PC-3 (cell line): ENCODE measurements at regions not wholly inside any gene's neighbourhood (a gene's known extent, or its start where the extent isn't known, plus 50 kb on each side); places are given as distances from the start of the nearest gene placed in this dataset.

Source experiments
- ATAC-seq: fragments of 200-7000 bp; cut with Tn5 transposase; 2 replicates; pipeline ENCODE4 v1.9.1; 2020; ENCODE audit warnings: mild to moderate bottlenecking, moderate library complexity
- BruUV-seq: library from RNA; stranded (reverse); fragments of 400-500 nt; replicated peaks from 2 replicates; lab custom pipeline; 2021; lab: Mats Ljungman, UMichigan
- CTCF ChIA-PET: fragments of 300-600 bp; sonication (Branson Sonifier 250); formaldehyde crosslinking; loops from one replicate; lab custom pipeline; 2022; ENCODE audit warnings: antibody characterized with exemption; lab: Charles Lee
- POLR2A ChIA-PET: fragments of 300-600 bp; sonication (Branson Sonifier 250); formaldehyde crosslinking; loops from one replicate; lab custom pipeline; 2022; ENCODE audit warnings: antibody characterized with exemption; ENCODE audit not compliant: unreplicated experiment; lab: Charles Lee
- DNase-seq: peaks from one replicate; pipeline ENCODE4 v3.0.0-alpha.2; 2015
- H2AFZ ChIP-seq: fragments of 300-600 bp; sonication (generic); 2 replicates; pipeline ENCODE4 v1.6.0; 2016; ENCODE audit warnings: antibody characterized with exemption, low read length
- H3F3A ChIP-seq: fragments of 300-600 bp; sonication (generic); one replicate; pipeline ENCODE4 v1.6.0; 2017; ENCODE audit warnings: antibody characterized with exemption, low read length, control low read depth, mild to moderate bottlenecking; ENCODE audit not compliant: unreplicated experiment
- H3K27ac ChIP-seq: fragments of 300-600 bp; sonication (generic); 2 replicates; pipeline ENCODE4 v1.5.1; 2016; ENCODE audit warnings: mild to moderate bottlenecking, low read length
- H3K27me3 ChIP-seq: fragments of 300-600 bp; sonication (generic); 2 replicates; pipeline ENCODE4 v1.6.1; 2016; ENCODE audit warnings: low read length, mixed read lengths
- H3K36me3 ChIP-seq: fragments of 300-600 bp; sonication (generic); 2 replicates; pipeline ENCODE4 v1.6.1; 2016; ENCODE audit warnings: low read depth, mixed run types, low read length, mixed read lengths
- H3K4me1 ChIP-seq: fragments of 300-600 bp; sonication (generic); 2 replicates; pipeline ENCODE4 v1.5.1; 2016; ENCODE audit warnings: low read length; ENCODE audit not compliant: insufficient read depth
- H3K4me2 ChIP-seq: fragments of 300-600 bp; sonication (generic); 2 replicates; pipeline ENCODE4 v1.6.0; 2016; ENCODE audit warnings: low read length
- H3K4me3 ChIP-seq: fragments of 300-600 bp; sonication (generic); 2 replicates; pipeline ENCODE4 v1.5.1; 2016; ENCODE audit warnings: mild to moderate bottlenecking, low read length, mixed read lengths
- H3K79me2 ChIP-seq: fragments of 300-600 bp; sonication (generic); 2 replicates; pipeline ENCODE4 v1.6.1; 2017; ENCODE audit warnings: low read length, mixed read lengths
- H3K9ac ChIP-seq: fragments of 300-600 bp; sonication (generic); 2 replicates; pipeline ENCODE4 v1.6.0; 2016; ENCODE audit warnings: mild to moderate bottlenecking, low read length
- H3K9me2 ChIP-seq: fragments of 300-600 bp; sonication (generic); replicated peaks from 2 replicates; pipeline ENCODE4 v1.6.1; 2016; ENCODE audit warnings: mixed run types, low read length, mixed read lengths
- H3K9me3 ChIP-seq: fragments of 300-600 bp; sonication (generic); 2 replicates; pipeline ENCODE4 v1.6.1; 2016; ENCODE audit warnings: low read length, mixed read lengths
- H4K20me1 ChIP-seq: fragments of 300-600 bp; sonication (generic); 2 replicates; pipeline ENCODE4 v1.6.1; 2016; ENCODE audit warnings: low read length, mixed read lengths
- EZH2 ChIP-seq: fragments of 300-600 bp; sonication (generic); IDR thresholded peaks from one replicate; pipeline ENCODE4 v1.6.1; 2017; ENCODE audit warnings: antibody characterized with exemption, mild to moderate bottlenecking, low read length; ENCODE audit not compliant: unreplicated experiment
- EZH2phosphoT487 ChIP-seq: fragments of 300-600 bp; sonication (generic); IDR thresholded peaks from 2 replicates; pipeline ENCODE4 v1.6.1; 2018; ENCODE audit warnings: mild to moderate bottlenecking, antibody characterized with exemption, low read length, borderline replicate concordance
- intact Hi-C: fragments of 100-400 bp; cut with micrococcal nuclease; formaldehyde crosslinking; loops from 2 replicates; pipeline ENCODE4 v1.9.0; 2023
- TF ChIP-seq, protein P1 (sequence below): fragments of 300-600 bp; sonication (generic); conservative IDR thresholded peaks from 2 replicates; pipeline ENCODE4 v1.5.1; 2017; ENCODE audit warnings: antibody characterized with exemption, low read depth, mild to moderate bottlenecking, low read length

DNA sequence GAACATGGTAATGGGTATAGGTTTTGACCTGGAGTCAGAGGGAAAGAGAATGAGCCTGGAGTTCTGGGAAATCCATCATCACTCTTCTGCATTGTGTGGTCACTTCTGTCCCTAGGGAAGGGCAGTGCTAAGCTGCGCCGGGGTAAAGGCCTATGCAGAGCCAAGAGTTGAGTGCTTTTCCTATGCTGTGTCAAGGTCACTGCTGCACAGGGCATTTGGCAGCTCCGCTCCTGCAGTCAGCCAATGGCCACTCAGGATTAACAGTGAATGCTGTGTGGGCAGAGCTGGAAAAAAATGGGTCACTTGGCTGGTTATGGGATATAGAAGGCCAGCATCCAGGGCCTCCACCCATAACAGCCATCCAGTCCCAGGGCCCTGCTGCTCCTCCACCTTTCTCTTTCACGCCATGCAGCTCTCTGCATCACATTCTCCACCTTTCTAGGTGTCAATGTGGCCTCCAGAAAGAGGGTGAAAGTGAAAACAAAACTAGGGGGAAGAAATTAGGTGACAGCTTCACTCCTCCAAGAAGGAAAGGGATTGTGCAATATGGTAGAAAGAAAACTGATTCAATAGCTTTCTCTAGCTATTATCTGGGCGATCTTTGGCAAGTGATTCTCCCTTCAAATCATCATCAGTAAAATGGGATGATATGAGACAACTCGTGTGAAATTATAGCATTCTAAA lies 279.3 kb upstream of the ANKRD55 start:
- ChIA-PET POLR2A (no interaction called here), CTCF (interaction anchor here (0.7 kb wide), 1 partner anchor 36 kb away, joined by 3 read pairs; no protein-coding TSS in a partner anchor)
- Histone ChIP-seq H3K4me1 (no peaks in the 10 kb centered on the region), H3K27ac (no peak overlapping the region), H3K9ac (no peak overlapping the region), H3K36me3 (no peaks in the 10 kb centered on the region), H4K20me1 (no peaks in the 10 kb centered on the region), H3K9me2 (no peaks in the 10 kb centered on the region), H3K4me2 (no peak overlapping the region), H3F3A (no peaks in the 10 kb centered on the region), H3K27me3 (no peaks in the 10 kb centered on the region), H3K79me2 (no peaks in the 10 kb centered on the region), H3K4me3 (no peak overlapping the region), H3K9me3 (no peaks in the 10 kb centered on the region), H2AFZ (no peak overlapping the region)
- TF ChIP-seq EZH2 = no peak
- no peak for TF ChIP-seq EZH2phosphoT487
- TF ChIP-seq, protein P1, sequence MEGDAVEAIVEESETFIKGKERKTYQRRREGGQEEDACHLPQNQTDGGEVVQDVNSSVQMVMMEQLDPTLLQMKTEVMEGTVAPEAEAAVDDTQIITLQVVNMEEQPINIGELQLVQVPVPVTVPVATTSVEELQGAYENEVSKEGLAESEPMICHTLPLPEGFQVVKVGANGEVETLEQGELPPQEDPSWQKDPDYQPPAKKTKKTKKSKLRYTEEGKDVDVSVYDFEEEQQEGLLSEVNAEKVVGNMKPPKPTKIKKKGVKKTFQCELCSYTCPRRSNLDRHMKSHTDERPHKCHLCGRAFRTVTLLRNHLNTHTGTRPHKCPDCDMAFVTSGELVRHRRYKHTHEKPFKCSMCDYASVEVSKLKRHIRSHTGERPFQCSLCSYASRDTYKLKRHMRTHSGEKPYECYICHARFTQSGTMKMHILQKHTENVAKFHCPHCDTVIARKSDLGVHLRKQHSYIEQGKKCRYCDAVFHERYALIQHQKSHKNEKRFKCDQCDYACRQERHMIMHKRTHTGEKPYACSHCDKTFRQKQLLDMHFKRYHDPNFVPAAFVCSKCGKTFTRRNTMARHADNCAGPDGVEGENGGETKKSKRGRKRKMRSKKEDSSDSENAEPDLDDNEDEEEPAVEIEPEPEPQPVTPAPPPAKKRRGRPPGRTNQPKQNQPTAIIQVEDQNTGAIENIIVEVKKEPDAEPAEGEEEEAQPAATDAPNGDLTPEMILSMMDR = no peak
- ATAC-seq = no peak
- DNase-seq = no peak
- BruUV-seq = no TSS peak
- intact Hi-C loops = no loop called here

GRCh38 chr5:56511326-56511841 lies 278.3 kb upstream of the ANKRD55 start:
- DNase-seq = no peak
- intact Hi-C loops = no loop called here
- Histone ChIP-seq H3K9ac (no peak overlapping the region), H3K27me3 (no peaks in the 10 kb centered on the region), H3K27ac (no peak overlapping the region), H3K79me2 (no peaks in the 10 kb centered on the region), H3F3A (no peaks in the 10 kb centered on the region), H3K4me1 (no peaks in the 10 kb centered on the region), H4K20me1 (no peaks in the 10 kb centered on the region), H2AFZ (no peak overlapping the region), H3K4me3 (no peak overlapping the region), H3K36me3 (no peaks in the 10 kb centered on the region), H3K9me2 (no peaks in the 10 kb centered on the region), H3K4me2 (no peak overlapping the region), H3K9me3 (no peaks in the 10 kb centered on the region)
- no peak for ATAC-seq
- TF ChIP-seq EZH2 (no peak), EZH2phosphoT487 (no peak)
- TF ChIP-seq, protein P1 = no peak
- CTCF ChIA-PET = interaction anchor here (0.7 kb wide), 1 partner anchor 37 kb away, joined by 3 read pairs; no protein-coding TSS in a partner anchor
- POLR2A ChIA-PET = no interaction called here
- no TSS peak for BruUV-seq

- no TSS peak for BruUV-seq
- H3K9me3 ChIP-seq = no peaks in the 10 kb centered on the region
- H2AFZ ChIP-seq = no peak overlapping the region
- H3K4me3 ChIP-seq = no peak overlapping the region
- ATAC-seq = no peak
- POLR2A ChIA-PET = no interaction called here
- H3K36me3 ChIP-seq = no peaks in the 10 kb centered on the region
- H3F3A ChIP-seq = no peaks in the 10 kb centered on the region
- H3K27me3 ChIP-seq = no peaks in the 10 kb centered on the region
- DNase-seq = no peak
- no peaks in the 10 kb centered on the region for H3K79me2 ChIP-seq
- TF ChIP-seq EZH2phosphoT487 = no peak
- TF ChIP-seq, protein P1 = no peak
- TF ChIP-seq EZH2 = no peak
- CTCF ChIA-PET = no interaction called here
- no peak overlapping the region for H3K27ac ChIP-seq
- H3K4me2 ChIP-seq = no peak overlapping the region
- H3K9me2 ChIP-seq = no peaks in the 10 kb centered on the region
- intact Hi-C loops = no loop called here
- no peak overlapping the region for H3K9ac ChIP-seq
- H3K4me1 ChIP-seq = no peaks in the 10 kb centered on the region
- no peaks in the 10 kb centered on the region for H4K20me1 ChIP-seq
Measured at GRCh38 chr5:56508249-56508648, 275.1 kb upstream of the ANKRD55 start.
